Psoas muscle (tissue), 7 donors: ENCODE measurements at regions not wholly inside any gene's neighbourhood (a gene's known extent, or its start where the extent isn't known, plus 50 kb on each side); places are given as distances from the start of the nearest gene placed in this dataset.

Source experiments
- ATAC-seq, 4 donors: fragments of 200-7000 bp; cut with Tn5 transposase; one replicate each; pipeline ENCODE4 v1.9.1; 2020; ENCODE audit warnings: moderate library complexity in 3 of 4, mild to moderate bottlenecking in 2 of 4
- DNase-seq, 2 donors: peaks; one replicate each; pipeline ENCODE4 v3.0.0-alpha.2; 2020
- H3K27ac ChIP-seq: fragments of 200-600 bp; one replicate; pipeline ENCODE4 v1.8.0; 2022
- H3K27me3 ChIP-seq, 3 donors: fragments of 200-600 bp in 1 of 3; one replicate each; pipeline versions ENCODE4 v1.6.1 to v1.8.0; 2013 to 2022; ENCODE audit warnings: low read length in 2 of 3, mild to moderate bottlenecking in 2 of 3, moderate library complexity in 1 of 3; ENCODE audit not compliant: insufficient read depth in 3 of 3
- H3K36me3 ChIP-seq, 2 donors: fragments of 200-600 bp in 1 of 2; one replicate each; pipeline versions ENCODE4 v1.6.1 to v1.8.0; 2013 to 2022; ENCODE audit warnings: low read depth in 1 of 2, mild to moderate bottlenecking in 1 of 2, moderate library complexity in 1 of 2; ENCODE audit not compliant: insufficient read depth in 1 of 2
- H3K4me1 ChIP-seq: fragments of 200-600 bp; one replicate; pipeline ENCODE4 v1.8.0; 2022
- H3K4me3 ChIP-seq: fragments of 200-600 bp; one replicate; pipeline ENCODE4 v1.8.0; 2022; ENCODE audit warnings: mild to moderate bottlenecking
- H3K9me3 ChIP-seq: fragments of 200-600 bp; one replicate; pipeline ENCODE4 v1.8.0; 2022
- WGBS, 3 donors: extraction: QIAGEN DNeasy Blood & Tissue Kit; methylation state at CpG; one replicate each; pipeline versions ENCODE4 v1.1.6 to v1.1.7; 2013; 5-methylcytosine and 5-hydroxymethylcytosine counted together
- intact Hi-C, 2 donors: fragments of 100-400 bp; cut with DNase I; formaldehyde crosslinking; loops; one replicate each; pipeline versions ENCODE4 v1.11.0 to v1.14.2; 2022
- TF ChIP-seq, protein P1 (sequence below): fragments of 200-600 bp; IDR thresholded peaks from one replicate; pipeline ENCODE4 v1.8.0; 2022; ENCODE audit warnings: antibody characterized with exemption
- donor health status: healthy with polysubstance abuse.
- donor health status: DM: no; HTN: no; CAD: no; lungs with moderate emphysema.
- donor health status: Bipolar disorder and iron deficiency.
- donor health status: healthy.
- donor health status: DM: yes; HTN: yes; CAD: no.
- donor health status: DM: no; HTN: no; CAD: no.
- donor health status: DM: yes; HTN: yes; CAD: no.

DNA sequence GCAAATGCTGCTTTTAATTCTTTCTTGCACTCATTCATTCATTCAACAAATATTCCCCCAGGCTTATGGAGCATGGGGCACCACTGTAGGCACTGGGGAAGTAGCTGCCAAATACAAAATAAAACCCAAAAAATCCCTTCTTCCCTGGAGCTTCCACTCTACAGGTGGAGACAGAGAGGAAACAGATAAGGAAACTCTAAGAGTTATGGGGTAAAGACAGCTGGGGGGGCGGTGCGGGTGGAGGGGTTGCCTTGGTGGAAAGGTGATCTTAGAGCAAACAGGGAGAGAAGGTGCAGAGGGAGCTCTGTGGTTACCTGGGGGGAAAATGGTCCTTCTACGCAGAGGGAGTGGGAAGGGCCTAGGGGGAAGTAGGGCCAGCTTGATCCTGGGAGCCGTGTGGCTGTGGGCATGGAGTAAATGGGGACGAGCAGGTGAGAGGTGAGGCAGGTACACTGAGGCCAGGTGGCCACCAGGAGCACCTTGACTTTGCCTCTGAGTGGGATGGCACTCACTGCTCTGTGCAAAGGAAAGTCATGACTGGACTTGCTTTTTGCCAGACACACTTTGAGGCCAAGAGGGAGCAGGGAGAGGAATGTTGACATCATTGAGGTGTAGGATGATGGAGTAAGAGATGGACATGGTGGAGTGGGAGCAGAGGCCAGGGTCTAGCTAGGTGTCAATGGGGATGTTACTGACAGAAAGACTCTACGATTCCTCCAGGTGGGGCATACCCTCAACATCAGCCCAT is 152.0 kb downstream of the ETS2 start:
- TF ChIP-seq, protein P1, sequence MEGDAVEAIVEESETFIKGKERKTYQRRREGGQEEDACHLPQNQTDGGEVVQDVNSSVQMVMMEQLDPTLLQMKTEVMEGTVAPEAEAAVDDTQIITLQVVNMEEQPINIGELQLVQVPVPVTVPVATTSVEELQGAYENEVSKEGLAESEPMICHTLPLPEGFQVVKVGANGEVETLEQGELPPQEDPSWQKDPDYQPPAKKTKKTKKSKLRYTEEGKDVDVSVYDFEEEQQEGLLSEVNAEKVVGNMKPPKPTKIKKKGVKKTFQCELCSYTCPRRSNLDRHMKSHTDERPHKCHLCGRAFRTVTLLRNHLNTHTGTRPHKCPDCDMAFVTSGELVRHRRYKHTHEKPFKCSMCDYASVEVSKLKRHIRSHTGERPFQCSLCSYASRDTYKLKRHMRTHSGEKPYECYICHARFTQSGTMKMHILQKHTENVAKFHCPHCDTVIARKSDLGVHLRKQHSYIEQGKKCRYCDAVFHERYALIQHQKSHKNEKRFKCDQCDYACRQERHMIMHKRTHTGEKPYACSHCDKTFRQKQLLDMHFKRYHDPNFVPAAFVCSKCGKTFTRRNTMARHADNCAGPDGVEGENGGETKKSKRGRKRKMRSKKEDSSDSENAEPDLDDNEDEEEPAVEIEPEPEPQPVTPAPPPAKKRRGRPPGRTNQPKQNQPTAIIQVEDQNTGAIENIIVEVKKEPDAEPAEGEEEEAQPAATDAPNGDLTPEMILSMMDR: no peak

DNA sequence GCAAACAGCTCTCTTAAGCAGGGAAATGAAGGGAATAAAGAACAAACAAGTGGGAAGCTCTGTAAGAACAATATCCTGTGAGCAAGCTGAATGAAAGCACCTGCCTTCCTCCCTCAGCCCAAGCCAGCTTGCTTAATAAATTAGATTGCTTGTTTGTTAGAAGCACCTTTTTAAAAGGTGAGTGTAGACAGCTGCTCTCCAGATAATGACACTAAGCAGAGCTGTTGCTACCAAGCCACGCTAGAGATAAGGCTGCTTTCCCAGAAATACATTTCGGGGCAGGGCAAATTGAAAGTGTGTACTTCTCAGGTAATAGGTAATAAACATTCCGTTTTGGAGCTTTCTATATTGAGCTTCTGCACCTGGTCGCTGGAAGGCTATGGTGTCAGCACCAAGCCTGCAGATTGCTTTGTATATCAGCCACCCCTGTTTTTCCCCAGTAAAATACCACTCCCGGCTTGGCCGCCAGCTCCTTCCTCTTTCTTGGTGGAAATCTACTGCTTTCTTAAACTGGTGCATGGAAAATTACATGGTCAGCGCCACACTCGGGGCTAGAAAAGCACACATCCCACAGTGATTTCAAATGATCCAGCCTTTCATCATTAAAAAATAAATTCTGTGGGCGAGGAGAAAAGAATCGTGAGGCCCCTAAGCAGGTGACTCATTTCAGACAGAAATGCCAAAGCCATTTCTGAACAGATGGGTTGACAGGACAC is 151.3 kb downstream of the ETS2 start:
- no peaks in the 10 kb centered on the region for H3K4me1 ChIP-seq
- ATAC-seq (no peak), DNase-seq (no peak)

More for the DNA sequence above, 152.0 kb downstream of the ETS2 start:
- no peaks in the 10 kb centered on the region for H3K4me1 ChIP-seq
- DNase-seq (no peak), ATAC-seq (no peak)
- no peaks in the 10 kb centered on the region for H3K9me3 ChIP-seq
- intact Hi-C loops: no loop called here
- 75 to 88% (median 77%) methylated on average over 6 of the region's 6 CpGs for WGBS, 3 donors
- no peaks in the 10 kb centered on the region for H3K36me3 ChIP-seq
- H3K4me3 ChIP-seq: no peak overlapping the region
- H3K27me3 ChIP-seq: no peaks in the 10 kb centered on the region
- no peak overlapping the region for H3K27ac ChIP-seq

DNA sequence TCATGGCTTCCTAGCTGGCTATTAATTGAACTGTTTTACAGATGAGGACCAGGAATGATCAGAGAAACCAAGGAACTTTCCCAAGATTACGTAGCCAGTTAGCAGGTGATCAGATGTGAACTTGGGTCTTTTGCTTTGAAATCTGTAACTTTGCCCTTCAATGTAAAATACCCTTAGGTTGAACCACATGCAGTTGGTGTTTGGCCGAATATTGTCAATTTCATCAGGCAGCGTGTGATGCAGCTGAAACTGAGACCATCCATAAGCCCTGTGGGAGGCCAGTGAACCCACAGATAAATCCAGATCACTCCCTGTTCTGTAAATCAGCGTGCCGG is 150.8 kb downstream of the ETS2 start:
- TF ChIP-seq, protein P1: no peak
- no peak for DNase-seq
- Histone ChIP-seq H3K9me3 (no peaks in the 10 kb centered on the region), H3K36me3 (no peaks in the 10 kb centered on the region), H3K4me3 (no peak overlapping the region), H3K4me1 (no peaks in the 10 kb centered on the region), H3K27ac (no peak overlapping the region), H3K27me3 (no peaks in the 10 kb centered on the region)
- intact Hi-C loops: no loop called here
- ATAC-seq: no peak
- 81 to 85% (median 83%) methylated on average over 5 of the region's 5 CpGs for WGBS, 3 donors

More for the DNA sequence above, 151.3 kb downstream of the ETS2 start:
- TF ChIP-seq, protein P1: no peak
- Histone ChIP-seq H3K36me3 (no peaks in the 10 kb centered on the region), H3K4me3 (no peak overlapping the region), H3K27ac (no peak overlapping the region), H3K9me3 (no peaks in the 10 kb centered on the region), H3K27me3 (no peaks in the 10 kb centered on the region)
- intact Hi-C loops: no loop called here
- WGBS, 3 donors: 78 to 83% (median 82%) methylated on average over 10 of the region's 10 CpGs

DNA sequence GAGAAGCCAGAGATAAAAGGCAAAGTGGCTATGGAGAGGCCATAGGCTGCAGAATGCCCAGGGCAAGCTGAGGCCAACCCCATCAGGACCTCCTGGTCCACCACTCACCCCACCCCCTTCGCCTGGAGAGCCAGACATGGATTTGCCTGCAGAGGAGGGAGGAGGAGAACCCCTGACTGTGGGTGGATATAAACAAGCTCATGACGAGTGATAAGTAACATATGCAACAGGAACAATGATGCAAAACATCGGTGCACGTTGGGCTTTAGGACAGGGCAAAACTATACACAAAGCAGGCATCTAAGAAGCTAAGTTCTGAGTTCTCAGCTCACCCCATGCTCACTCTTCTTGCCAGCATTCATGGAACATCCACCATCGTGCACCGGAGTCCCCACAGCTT is 150.3 kb downstream of the ETS2 start:
- intact Hi-C loops: no loop called here
- no peak for ATAC-seq
- WGBS, 3 donors: 84 to 90% (median 86%) methylated on average over 6 of the region's 6 CpGs
- Histone ChIP-seq H3K27me3 (no peaks in the 10 kb centered on the region), H3K36me3 (no peaks in the 10 kb centered on the region), H3K27ac (no peak overlapping the region), H3K9me3 (no peaks in the 10 kb centered on the region), H3K4me3 (no peak overlapping the region), H3K4me1 (no peaks in the 10 kb centered on the region)
- DNase-seq: no peak
- TF ChIP-seq, protein P1: no peak
